ENCODE measurements at regions not wholly inside any gene's neighbourhood (a gene's known extent, or its start where the extent isn't known, plus 50 kb on each side); places are given as distances from the start of the nearest gene placed in this dataset.

- no peak for TF ChIP-seq CTCF (IDR thresholded peaks at IDR 0.05; ENCODE audit: poor library complexity)
- no peak for TF ChIP-seq EZH2 (IDR thresholded peaks at IDR 0.05; ENCODE audit: borderline replicate concordance)
These were observed 353.9 kb downstream of the SS18 start for GRCh38 chr18:25736516-25736915.
